Gastrocnemius medialis (tissue), 4 donors: ENCODE measurements at regions not wholly inside any gene's neighbourhood (a gene's known extent, or its start where the extent isn't known, plus 50 kb on each side); places are given as distances from the start of the nearest gene placed in this dataset.

ENCODE experiments used
- ATAC-seq, 2 donors: fragments of 150-250 bp; one replicate each; pipeline ENCODE4 v1.9.1; 2016
- DNase-seq, 2 donors: peaks; one replicate each; pipeline ENCODE4 v3.0.0-alpha.2; 2019
- H3K27ac ChIP-seq, 4 donors: fragments of 200-600 bp; sonication (generic); 1 replicate in 1 of 4; 2 replicates in 3 of 4; pipeline ENCODE4 v1.5.1; 2016 to 2018; ENCODE audit warnings: mild to moderate bottlenecking in 2 of 4, moderate library complexity in 1 of 4
- H3K27me3 ChIP-seq, 3 donors: fragments of 200-600 bp; sonication (generic) in 2 of 3; 1 replicate in 1 of 3; 2 replicates in 2 of 3; pipeline versions ENCODE4 v1.5.1 to v1.6.0; 2016 to 2019; ENCODE audit warnings: mild to moderate bottlenecking in 1 of 3, moderate library complexity in 1 of 3
- H3K36me3 ChIP-seq, 2 donors: fragments of 200-600 bp; sonication (generic) in 1 of 2; one replicate each; pipeline ENCODE4 v1.5.1; 2017 to 2018
- H3K4me1 ChIP-seq, 2 donors: fragments of 200-600 bp; sonication (generic) in 1 of 2; one replicate each; pipeline ENCODE4 v1.5.1; 2016 to 2017; ENCODE audit warnings: mild to moderate bottlenecking in 2 of 2
- H3K4me3 ChIP-seq, 4 donors: fragments of 200-600 bp; sonication (generic) in 3 of 4; 1 replicate in 1 of 4; 2 replicates in 3 of 4; pipeline ENCODE4 v1.5.1; 2016 to 2019; ENCODE audit warnings: mild to moderate bottlenecking in 2 of 4
- H3K9me3 ChIP-seq, 3 donors: fragments of 200-600 bp; sonication (generic) in 2 of 3; 1 replicate in 1 of 3; 2 replicates in 2 of 3; pipeline ENCODE4 v1.5.1; 2016 to 2019
- POLR2A ChIP-seq, 2 donors: fragments of 450-650 bp; IDR thresholded peaks; one replicate each; pipeline ENCODE4 v1.6.1; 2017; ENCODE audit warnings: antibody characterized with exemption in 2 of 2, mild to moderate bottlenecking in 2 of 2, moderate library complexity in 2 of 2
- in situ Hi-C, 4 donors: fragments of 200-750 bp; cut with MboI; loops; one replicate each; pipeline versions ENCODE4 v1.15.0 to v1.8.0; 2017; ENCODE audit warnings: low sequenced_read_pairs in 4 of 4
- intact Hi-C: fragments of 100-400 bp; cut with DNase I; formaldehyde crosslinking; loops from one replicate; pipeline ENCODE4 v1.15.1; 2023; ENCODE audit warnings: low total_unique reads
- TF ChIP-seq, protein P1 (sequence below), 5 experiments: fragments of 450-650 bp in 3 of 5; fragments of 200-600 bp in 2 of 5; sonication (generic) in 2 of 5; IDR thresholded peaks in 4 of 5; conservative IDR thresholded peaks in 1 of 5; 1 replicate in 4 of 5; 2 replicates in 1 of 5; pipeline ENCODE4 v1.5.1; 2016 to 2019; ENCODE audit warnings: antibody characterized with exemption in 5 of 5, mild to moderate bottlenecking in 3 of 5, moderate library complexity in 3 of 5

DNA sequence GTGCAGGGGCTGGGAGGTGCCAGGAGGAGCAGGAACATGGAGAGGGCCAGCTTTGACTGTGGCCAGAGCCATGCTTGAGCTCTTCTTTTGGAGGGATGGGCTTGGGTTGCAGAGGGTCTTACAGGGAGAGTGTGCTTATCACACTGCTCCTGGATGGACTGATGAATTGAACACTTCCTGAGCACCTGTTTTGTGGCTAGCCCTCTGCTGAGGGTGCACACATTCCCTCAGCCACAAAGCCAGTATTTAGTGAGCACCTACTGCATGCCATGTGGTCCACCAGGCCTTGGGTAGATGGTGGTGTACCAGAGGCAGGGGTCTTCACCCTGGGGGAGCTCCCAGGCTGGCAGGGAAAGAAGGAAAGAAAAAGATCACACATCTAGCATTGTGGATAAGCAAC is 118.9 kb downstream of the SLC25A47 start:
- Histone ChIP-seq H3K36me3 (no peaks in the 10 kb centered on the region), H3K27ac (no peak overlapping the region), H3K4me3 (no peak overlapping the region), H3K9me3 (no peaks in the 10 kb centered on the region), H3K4me1 (peaks cover 14 to 20% of the 10 kb centered on the region in 2 donors), H3K27me3 (no peaks in the 10 kb centered on the region)
- no peak for ATAC-seq
- intact Hi-C loops (no loop called here), in situ Hi-C loops (loop anchor here (5.0 to 10.0 kb wide), 2 partner anchors 203 to 205 kb away; no protein-coding TSS in a partner anchor)
- no peak for DNase-seq
- TF ChIP-seq POLR2A (IDR thresholded peaks at IDR 0.05), result no peak

DNA sequence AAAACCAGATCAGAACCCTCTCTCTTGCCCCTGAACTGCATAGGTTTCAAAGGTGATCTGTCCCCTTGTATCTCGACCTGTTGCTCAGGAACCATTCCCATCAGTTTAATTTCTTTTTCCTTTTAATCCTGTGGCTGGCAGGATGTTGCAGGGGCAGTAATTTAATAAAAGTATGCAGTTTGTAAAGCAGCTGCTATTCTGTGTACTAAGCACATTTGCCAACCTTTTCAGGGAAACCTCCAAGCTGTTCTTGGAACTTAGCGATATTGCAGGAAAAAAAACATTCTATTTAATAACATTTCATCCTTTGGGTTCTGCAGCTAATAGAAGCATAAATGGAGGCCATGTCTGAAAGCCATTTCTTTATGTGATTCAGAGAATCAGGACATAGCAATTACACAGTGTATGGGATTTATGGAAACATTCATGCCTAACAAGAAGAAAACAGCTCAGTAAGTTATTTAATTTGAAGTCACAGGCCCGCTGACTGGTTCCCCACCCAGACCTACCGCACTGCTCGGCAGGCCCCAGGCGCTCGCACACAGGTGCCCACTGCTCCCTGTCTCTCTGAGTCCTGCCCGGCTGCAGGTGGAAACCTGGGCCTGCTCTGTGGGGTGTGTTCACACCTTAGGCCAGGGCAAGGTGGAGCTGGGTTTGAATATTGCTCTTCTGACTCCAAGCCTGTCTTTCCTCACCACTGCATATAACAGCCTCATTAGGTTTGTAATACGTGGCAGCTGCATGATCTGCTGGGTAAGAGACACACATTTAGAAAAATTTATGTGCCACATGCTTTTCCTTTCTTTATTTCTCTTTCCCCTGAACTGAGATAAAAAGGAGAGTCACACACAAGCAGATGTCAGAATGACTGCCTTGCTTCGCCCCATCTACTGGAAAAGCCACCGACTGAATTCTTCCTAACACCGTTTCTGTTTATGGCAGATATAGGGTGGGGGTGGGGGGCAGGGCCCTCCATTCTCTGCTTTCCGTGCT is 119.7 kb downstream of the SLC25A47 start:
- Histone ChIP-seq H3K27ac (no peak overlapping the region), H3K4me3 (no peak overlapping the region), H3K9me3 (no peaks in the 10 kb centered on the region), H3K36me3 (no peaks in the 10 kb centered on the region), H3K27me3 (no peaks in the 10 kb centered on the region), H3K4me1 (peaks cover 14 to 20% of the 10 kb centered on the region in 2 donors)
- no peak for ATAC-seq
- no peak for DNase-seq
- in situ Hi-C loops, result loop anchor here (5.0 to 10.0 kb wide), 2 partner anchors 202 to 205 kb away; no protein-coding TSS in a partner anchor
- TF ChIP-seq, protein P1, sequence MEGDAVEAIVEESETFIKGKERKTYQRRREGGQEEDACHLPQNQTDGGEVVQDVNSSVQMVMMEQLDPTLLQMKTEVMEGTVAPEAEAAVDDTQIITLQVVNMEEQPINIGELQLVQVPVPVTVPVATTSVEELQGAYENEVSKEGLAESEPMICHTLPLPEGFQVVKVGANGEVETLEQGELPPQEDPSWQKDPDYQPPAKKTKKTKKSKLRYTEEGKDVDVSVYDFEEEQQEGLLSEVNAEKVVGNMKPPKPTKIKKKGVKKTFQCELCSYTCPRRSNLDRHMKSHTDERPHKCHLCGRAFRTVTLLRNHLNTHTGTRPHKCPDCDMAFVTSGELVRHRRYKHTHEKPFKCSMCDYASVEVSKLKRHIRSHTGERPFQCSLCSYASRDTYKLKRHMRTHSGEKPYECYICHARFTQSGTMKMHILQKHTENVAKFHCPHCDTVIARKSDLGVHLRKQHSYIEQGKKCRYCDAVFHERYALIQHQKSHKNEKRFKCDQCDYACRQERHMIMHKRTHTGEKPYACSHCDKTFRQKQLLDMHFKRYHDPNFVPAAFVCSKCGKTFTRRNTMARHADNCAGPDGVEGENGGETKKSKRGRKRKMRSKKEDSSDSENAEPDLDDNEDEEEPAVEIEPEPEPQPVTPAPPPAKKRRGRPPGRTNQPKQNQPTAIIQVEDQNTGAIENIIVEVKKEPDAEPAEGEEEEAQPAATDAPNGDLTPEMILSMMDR (IDR thresholded peaks at IDR 0.05 in 4 of 5, conservative IDR thresholded peaks at IDR 0.05 in 1 of 5), result no peak
- no peak for TF ChIP-seq POLR2A (IDR thresholded peaks at IDR 0.05)
- intact Hi-C loops, result no loop called here

DNA sequence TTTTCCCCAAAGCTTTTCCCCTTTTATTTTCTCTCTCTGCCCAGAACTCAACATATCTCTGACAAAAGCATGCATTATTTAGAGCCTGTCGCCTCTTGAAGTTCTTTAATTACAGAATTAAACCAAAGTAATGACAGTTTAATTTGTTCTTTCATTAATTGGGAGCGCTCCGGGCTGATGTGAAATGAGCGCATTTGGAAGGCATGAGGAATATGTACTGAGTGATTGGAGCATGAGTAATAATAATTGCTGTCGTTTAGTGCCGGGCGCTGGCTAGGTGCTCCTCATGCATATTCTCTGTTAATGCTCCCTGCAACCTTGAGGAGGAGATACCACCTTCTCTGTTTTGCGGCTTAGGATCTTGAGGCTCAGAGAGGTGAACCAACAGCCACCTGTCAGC is 120.5 kb downstream of the SLC25A47 start:
- H3K4me1 ChIP-seq, result peaks cover 14 to 20% of the 10 kb centered on the region in 2 donors
- H3K4me3 ChIP-seq, result no peak overlapping the region
- ATAC-seq, result no peak
- no peak overlapping the region for H3K27ac ChIP-seq
- TF ChIP-seq, protein P1 (IDR thresholded peaks at IDR 0.05 in 4 of 5, conservative IDR thresholded peaks at IDR 0.05 in 1 of 5), result no peak
- H3K9me3 ChIP-seq, result no peaks in the 10 kb centered on the region
- H3K27me3 ChIP-seq, result no peaks in the 10 kb centered on the region
- no peak for DNase-seq
- no peaks in the 10 kb centered on the region for H3K36me3 ChIP-seq
- intact Hi-C loops (no loop called here), in situ Hi-C loops (loop anchor here (5.0 to 10.0 kb wide), 2 partner anchors 201 to 204 kb away; no protein-coding TSS in a partner anchor)

DNA sequence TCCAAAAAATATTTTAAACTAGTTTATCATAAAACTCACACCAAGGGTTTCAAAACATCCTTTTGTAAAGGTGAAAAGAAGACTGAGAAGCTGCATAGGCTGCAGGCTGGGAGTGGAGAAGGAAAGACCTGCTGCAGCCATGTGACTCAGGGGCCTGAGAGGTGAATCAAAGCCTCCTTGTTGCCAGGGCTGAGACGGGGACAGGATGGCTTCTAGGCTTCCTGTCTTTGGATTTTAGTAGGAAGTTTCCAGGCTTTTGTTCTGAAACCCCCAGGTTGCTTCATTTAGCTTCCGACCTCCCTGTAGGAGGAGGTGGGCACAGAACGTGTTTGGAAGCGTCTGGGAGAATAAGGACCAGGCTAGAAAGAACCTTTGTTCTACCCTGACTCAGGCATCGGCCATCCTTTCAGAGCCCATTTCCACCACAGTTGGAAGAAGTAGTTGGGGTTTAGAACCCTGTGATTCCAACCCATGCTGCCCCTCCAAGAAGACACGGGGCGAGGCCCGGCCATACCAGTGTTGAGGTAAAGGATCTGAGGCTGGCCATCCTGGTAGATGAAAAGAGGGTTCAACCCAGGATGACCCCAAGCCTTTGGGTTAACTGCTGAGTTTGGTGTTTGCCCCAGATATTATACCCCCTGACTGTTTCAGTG is 122.4 kb downstream of the SLC25A47 start:
- TF ChIP-seq, protein P1 (IDR thresholded peaks at IDR 0.05 in 4 of 5, conservative IDR thresholded peaks at IDR 0.05 in 1 of 5), result no peak
- no peak for TF ChIP-seq POLR2A (IDR thresholded peaks at IDR 0.05)
- no peak overlapping the region for H3K4me3 ChIP-seq
- no peaks in the 10 kb centered on the region for H3K27me3 ChIP-seq
- intact Hi-C loops (no loop called here), in situ Hi-C loops (loop anchor here in 2 of 4 donors (10.0 kb wide), 1 partner anchor 199 kb away; no protein-coding TSS in a partner anchor)
- H3K4me1 ChIP-seq, result peaks cover 5% of the 10 kb centered on the region in 2 donors
- ATAC-seq, result no peak
- no peak for DNase-seq
- H3K27ac ChIP-seq, result no peak overlapping the region
- no peaks in the 10 kb centered on the region for H3K9me3 ChIP-seq
- H3K36me3 ChIP-seq, result no peaks in the 10 kb centered on the region

DNA sequence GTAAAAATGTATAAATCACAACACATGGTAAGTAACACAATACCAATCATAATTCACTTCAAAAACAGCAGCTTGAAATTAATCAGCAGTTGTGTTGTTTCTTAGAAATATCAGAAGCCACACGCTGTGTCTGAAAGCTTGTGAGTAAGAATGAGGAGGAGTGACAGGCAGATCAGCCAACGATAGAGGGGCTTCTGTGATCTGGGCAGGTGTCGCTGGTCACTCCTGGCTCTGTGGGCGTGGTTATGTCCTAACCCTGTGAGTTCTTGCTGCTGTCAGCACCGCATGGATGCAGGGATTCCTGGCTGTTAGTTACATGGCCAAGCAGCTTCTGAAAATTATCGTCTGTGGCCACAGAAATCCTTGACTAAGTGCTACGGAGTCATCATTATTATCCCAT is 123.4 kb downstream of the SLC25A47 start:
- Histone ChIP-seq H3K4me3 (no peak overlapping the region), H3K4me1 (no peaks in the 10 kb centered on the region), H3K36me3 (no peaks in the 10 kb centered on the region), H3K27me3 (no peaks in the 10 kb centered on the region), H3K9me3 (no peaks in the 10 kb centered on the region), H3K27ac (no peak overlapping the region)
- no peak for TF ChIP-seq POLR2A (IDR thresholded peaks at IDR 0.05)
- TF ChIP-seq, protein P1 (IDR thresholded peaks at IDR 0.05 in 4 of 5, conservative IDR thresholded peaks at IDR 0.05 in 1 of 5), result no peak
- ATAC-seq (no peak), DNase-seq (no peak)
- in situ Hi-C loops, result loop anchor here in 2 of 4 donors (10.0 kb wide), 1 partner anchor 198 kb away; no protein-coding TSS in a partner anchor
- intact Hi-C loops, result no loop called here
